Naive thymus-derived CD4-positive, alpha-beta T cell (primary cell): ENCODE measurements at regions not wholly inside any gene's neighbourhood (a gene's known extent, or its start where the extent isn't known, plus 50 kb on each side); places are given as distances from the start of the nearest gene placed in this dataset.

Source experiments
- ATAC-seq: fragments of 150-1000 bp; cut with Tn5 transposase; 2 replicates; pipeline ENCODE4 v1.10.0; 2021; ENCODE audit warnings: mild to moderate bottlenecking, moderate library complexity
- CTCF ChIA-PET: fragments of 350-600 bp; sonication (Branson Sonifier 250); formaldehyde crosslinking; loops from one replicate; lab custom pipeline; 2021; ENCODE audit warnings: antibody characterized with exemption; lab: Charles Lee
- POLR2A ChIA-PET: fragments of 350-600 bp; sonication (Branson Sonifier 250); formaldehyde crosslinking; loops from one replicate; lab custom pipeline; 2021; ENCODE audit warnings: antibody characterized with exemption, inconsistent platforms; lab: Charles Lee
- DNase-seq, 9 donors: peaks; one replicate each; pipeline versions ENCODE4 v3.0.0 to v3.0.0-alpha.2; 2020 to 2022; ENCODE audit warnings: mixed read lengths in 1 of 9
- H3K27ac ChIP-seq: one replicate; pipeline ENCODE4 v1.7.0; 2013; ENCODE audit warnings: mild to moderate bottlenecking, low read depth, low read length, moderate library complexity
- H3K27me3 ChIP-seq, 2 donors: one replicate each; pipeline ENCODE4 v1.7.0; 2013; ENCODE audit warnings: low read length in 2 of 2, mild to moderate bottlenecking in 2 of 2, moderate library complexity in 2 of 2; ENCODE audit not compliant: control insufficient read depth in 2 of 2, insufficient read depth in 2 of 2
- H3K36me3 ChIP-seq, 3 experiments: 1 replicate in 2 of 3; 2 replicates in 1 of 3; pipeline ENCODE4 v1.7.0; 2013; ENCODE audit warnings: low read length in 3 of 3, mild to moderate bottlenecking in 3 of 3, moderate library complexity in 1 of 3; ENCODE audit not compliant: insufficient read depth in 3 of 3, control insufficient read depth in 2 of 3
- H3K4me1 ChIP-seq, 2 donors: one replicate each; pipeline ENCODE4 v1.7.0; 2013; ENCODE audit warnings: low read length in 2 of 2, mild to moderate bottlenecking in 2 of 2, moderate library complexity in 1 of 2; ENCODE audit not compliant: control insufficient read depth in 2 of 2, insufficient read depth in 2 of 2
- H3K4me3 ChIP-seq: 2 replicates; pipeline ENCODE4 v1.7.0; 2013; ENCODE audit warnings: mild to moderate bottlenecking, low read length
- H3K9me3 ChIP-seq, 3 experiments: 1 replicate in 2 of 3; 2 replicates in 1 of 3; pipeline ENCODE4 v1.7.0; 2013; ENCODE audit warnings: low read length in 3 of 3; ENCODE audit not compliant: control insufficient read depth in 2 of 3
- H3K27ac Mint-ChIP-seq, 9 donors: one replicate each; pipeline ENCODE4 v1.8.0; 2020 to 2022; ENCODE audit warnings: mixed read lengths in 9 of 9, mild to moderate bottlenecking in 8 of 9, moderate library complexity in 5 of 9, inconsistent platforms in 2 of 9
- H3K27me3 Mint-ChIP-seq, 5 donors: one replicate each; pipeline ENCODE4 v1.8.0; 2021 to 2022; ENCODE audit warnings: mixed read lengths in 5 of 5, mild to moderate bottlenecking in 1 of 5
- H3K36me3 Mint-ChIP-seq, 5 donors: one replicate each; pipeline ENCODE4 v1.8.0; 2020 to 2022; ENCODE audit warnings: mixed read lengths in 5 of 5, mild to moderate bottlenecking in 3 of 5, inconsistent platforms in 1 of 5
- H3K4me1 Mint-ChIP-seq, 7 donors: one replicate each; pipeline ENCODE4 v1.8.0; 2020 to 2022; ENCODE audit warnings: mixed read lengths in 7 of 7, mild to moderate bottlenecking in 3 of 7, inconsistent platforms in 1 of 7
- H3K4me3 Mint-ChIP-seq, 10 donors: one replicate each; pipeline ENCODE4 v1.8.0; 2020 to 2022; ENCODE audit warnings: mild to moderate bottlenecking in 10 of 10, mixed read lengths in 10 of 10, moderate library complexity in 6 of 10, inconsistent platforms in 2 of 10
- H3K9me3 Mint-ChIP-seq, 11 donors: one replicate each; pipeline ENCODE4 v1.8.0; 2020 to 2022; ENCODE audit warnings: mixed read lengths in 11 of 11, mild to moderate bottlenecking in 4 of 11, inconsistent platforms in 1 of 11, moderate library complexity in 1 of 11
- intact Hi-C, 2 donors: fragments of 100-400 bp; cut with micrococcal nuclease; formaldehyde crosslinking; loops; one replicate each; pipeline ENCODE4 v1.15.1; 2023

DNA sequence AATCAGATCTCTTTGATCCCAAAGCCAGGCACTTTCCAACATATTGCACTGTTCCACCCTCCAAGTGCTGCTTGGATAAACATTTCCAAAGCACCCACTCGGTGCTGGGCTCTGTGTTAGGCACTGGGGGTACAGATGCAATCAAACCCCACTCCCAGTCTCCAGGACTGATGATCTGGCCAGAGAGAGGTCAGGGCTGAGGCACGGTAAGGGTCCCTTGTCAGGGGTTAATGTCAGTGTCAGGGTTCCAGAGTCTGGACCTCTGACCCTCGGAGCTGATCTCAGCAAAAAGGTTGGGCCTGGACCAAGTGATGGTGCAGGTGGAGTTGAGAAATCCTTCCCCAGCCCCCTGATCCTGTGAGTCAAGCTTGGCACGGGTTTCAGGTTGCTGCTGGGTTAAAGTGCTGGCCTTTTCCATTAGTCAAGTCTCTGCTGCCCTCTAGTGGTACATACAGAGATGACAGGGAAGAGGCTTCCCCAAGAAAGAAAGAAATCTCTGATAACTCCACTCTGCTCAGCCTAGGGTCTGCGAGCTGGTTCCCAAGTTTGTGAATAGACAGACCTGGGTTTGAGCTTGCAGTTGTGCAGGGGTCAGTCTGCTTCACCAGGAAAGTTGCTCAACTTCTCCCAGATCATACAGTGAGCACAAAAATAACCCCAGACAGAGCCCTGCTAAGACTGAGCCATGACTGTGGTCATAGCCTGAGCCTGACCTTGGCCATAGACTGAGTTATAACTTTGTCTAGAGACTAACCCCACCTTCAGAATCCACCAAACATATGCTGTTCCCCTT is 74.6 kb downstream of the DMRTA2 start:
- Histone ChIP-seq H3K9me3 (no peaks in the 10 kb centered on the region), H3K36me3 (no peaks in the 10 kb centered on the region), H3K4me1 (no peaks in the 10 kb centered on the region), H3K27ac (no peak overlapping the region), H3K4me3 (no peak overlapping the region), H3K27me3 (no peaks in the 10 kb centered on the region)
- H3K4me3 Mint-ChIP-seq, result no peak overlapping the region
- intact Hi-C loops, result loop anchor here in 1 of 2 donors (5.0 kb wide), 1 partner anchor 1671 kb away; no protein-coding TSS in a partner anchor
- peaks cover 0 to 42% (median 31%) of the 10 kb centered on the region in 5 donors for H3K27me3 Mint-ChIP-seq
- ATAC-seq, result peak; percentile 73
- H3K27ac Mint-ChIP-seq, result no peak overlapping the region
- H3K36me3 Mint-ChIP-seq, result no peaks in the 10 kb centered on the region
- ChIA-PET POLR2A (no interaction called here), CTCF (interaction anchor here (1.0 kb wide), 1 partner anchor 12 kb away, joined by 3 read pairs; no protein-coding TSS in a partner anchor)
- peaks cover 0 to 3% (median 0%) of the 10 kb centered on the region in 7 donors for H3K4me1 Mint-ChIP-seq
- H3K9me3 Mint-ChIP-seq, result peaks cover 0 to 3% (median 0%) of the 10 kb centered on the region in 11 donors
- DNase-seq, result peak in 7 of 9 donors; percentile 17 to 48 (median 30)

GRCh38 chr1:50347933-50348332 is 75.3 kb downstream of the DMRTA2 start:
- Histone ChIP-seq H3K4me1 (no peaks in the 10 kb centered on the region), H3K4me3 (no peak overlapping the region), H3K27ac (no peak overlapping the region), H3K9me3 (no peaks in the 10 kb centered on the region), H3K27me3 (no peaks in the 10 kb centered on the region), H3K36me3 (no peaks in the 10 kb centered on the region)
- POLR2A ChIA-PET, result no interaction called here
- DNase-seq (no peak), ATAC-seq (no peak)
- CTCF ChIA-PET, result interaction anchor here (1.0 kb wide), 1 partner anchor 11 kb away, joined by 3 read pairs; no protein-coding TSS in a partner anchor
- no peaks in the 10 kb centered on the region for H3K36me3 Mint-ChIP-seq
- intact Hi-C loops, result loop anchor here in 1 of 2 donors (5.0 kb wide), 1 partner anchor 1671 kb away; no protein-coding TSS in a partner anchor
- H3K27ac Mint-ChIP-seq, result no peak overlapping the region
- H3K27me3 Mint-ChIP-seq, result peaks cover 0 to 45% (median 31%) of the 10 kb centered on the region in 5 donors
- no peak overlapping the region for H3K4me3 Mint-ChIP-seq
- H3K4me1 Mint-ChIP-seq, result peaks cover 0 to 3% (median 0%) of the 10 kb centered on the region in 7 donors
- peaks cover 0 to 3% (median 0%) of the 10 kb centered on the region in 11 donors for H3K9me3 Mint-ChIP-seq

- Mint-ChIP-seq H3K4me1 (peaks cover 0 to 3% (median 0%) of the 10 kb centered on the region in 7 donors), H3K27ac (no peak overlapping the region), H3K9me3 (peaks cover 0 to 3% (median 0%) of the 10 kb centered on the region in 11 donors), H3K27me3 (peaks cover 6 to 55% (median 38%) of the 10 kb centered on the region in 5 donors), H3K4me3 (no peak overlapping the region), H3K36me3 (no peaks in the 10 kb centered on the region)
- Histone ChIP-seq H3K4me1 (no peaks in the 10 kb centered on the region), H3K27me3 (no peaks in the 10 kb centered on the region), H3K36me3 (no peaks in the 10 kb centered on the region), H3K27ac (no peak overlapping the region), H3K4me3 (no peak overlapping the region), H3K9me3 (no peaks in the 10 kb centered on the region)
- no peak for ATAC-seq
- POLR2A ChIA-PET, result no interaction called here
- CTCF ChIA-PET, result no interaction called here
- intact Hi-C loops, result loop anchor here in 1 of 2 donors (5.0 kb wide), 1 partner anchor 1669 kb away; no protein-coding TSS in a partner anchor
- DNase-seq, result no peak
These were observed 76.6 kb downstream of the DMRTA2 start for GRCh38 chr1:50346621-50347020.

- ChIA-PET POLR2A (no interaction called here), CTCF (interaction anchor here (0.9 kb wide), 1 partner anchor 9 kb away, joined by 3 read pairs; no protein-coding TSS in a partner anchor)
- H3K27ac ChIP-seq, result no peak overlapping the region
- DNase-seq, result no peak
- ATAC-seq, result no peak
- no peak overlapping the region for H3K4me3 Mint-ChIP-seq
- intact Hi-C loops, result no loop called here
- H3K27me3 ChIP-seq, result no peaks in the 10 kb centered on the region
- no peaks in the 10 kb centered on the region for H3K9me3 ChIP-seq
- no peaks in the 10 kb centered on the region for H3K4me1 Mint-ChIP-seq
- no peak overlapping the region for H3K4me3 ChIP-seq
- no peaks in the 10 kb centered on the region for H3K36me3 Mint-ChIP-seq
- H3K9me3 Mint-ChIP-seq, result peaks cover 0 to 2% (median 0%) of the 10 kb centered on the region in 11 donors
- H3K27me3 Mint-ChIP-seq, result peaks cover 9 to 50% (median 34%) of the 10 kb centered on the region in 5 donors
- no peak overlapping the region for H3K27ac Mint-ChIP-seq
- no peaks in the 10 kb centered on the region for H3K4me1 ChIP-seq
- no peaks in the 10 kb centered on the region for H3K36me3 ChIP-seq
These were observed 79.9 kb downstream of the DMRTA2 start for GRCh38 chr1:50343323-50343722.

DNA sequence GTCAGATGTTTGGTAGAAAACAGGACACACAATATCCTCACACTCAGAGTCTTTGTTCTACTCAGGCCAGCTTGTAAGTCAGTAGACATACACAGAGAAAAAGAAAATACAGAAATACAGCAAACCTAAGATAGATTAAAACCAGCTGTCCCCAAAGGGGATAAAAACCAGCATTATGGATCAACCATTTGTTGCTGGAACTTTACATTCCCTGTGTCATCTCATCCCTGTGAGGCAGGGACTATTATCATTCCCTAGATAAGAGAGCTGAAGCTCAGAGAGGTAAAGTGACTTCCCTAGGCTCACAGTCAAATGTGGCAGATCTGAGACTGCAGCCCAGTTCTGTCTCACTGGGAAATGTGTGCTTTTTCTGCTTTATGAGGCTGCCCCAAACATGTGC is 80.7 kb downstream of the DMRTA2 start:
- intact Hi-C loops, result no loop called here
- H3K27ac Mint-ChIP-seq, result no peak overlapping the region
- CTCF ChIA-PET, result interaction anchor here (0.9 kb wide), 1 partner anchor 9 kb away, joined by 3 read pairs; no protein-coding TSS in a partner anchor
- POLR2A ChIA-PET, result no interaction called here
- H3K27me3 Mint-ChIP-seq, result peaks cover 13 to 48% (median 34%) of the 10 kb centered on the region in 5 donors
- H3K36me3 ChIP-seq, result no peaks in the 10 kb centered on the region
- H3K4me3 Mint-ChIP-seq, result no peak overlapping the region
- H3K4me1 ChIP-seq, result no peaks in the 10 kb centered on the region
- ATAC-seq (no peak), DNase-seq (no peak)
- no peaks in the 10 kb centered on the region for H3K9me3 ChIP-seq
- no peak overlapping the region for H3K4me3 ChIP-seq
- H3K36me3 Mint-ChIP-seq, result no peaks in the 10 kb centered on the region
- no peaks in the 10 kb centered on the region for H3K4me1 Mint-ChIP-seq
- no peak overlapping the region for H3K27ac ChIP-seq
- peaks cover 0 to 2% (median 0%) of the 10 kb centered on the region in 11 donors for H3K9me3 Mint-ChIP-seq
- no peaks in the 10 kb centered on the region for H3K27me3 ChIP-seq

- ChIA-PET CTCF (no interaction called here), POLR2A (no interaction called here)
- Mint-ChIP-seq H3K4me3 (no peak overlapping the region), H3K9me3 (peaks cover 0 to 9% (median 0%) of the 10 kb centered on the region in 11 donors), H3K27ac (no peak overlapping the region), H3K36me3 (peaks cover 0 to 7% (median 0%) of the 10 kb centered on the region in 5 donors), H3K27me3 (peaks cover 44 to 57% (median 46%) of the 10 kb centered on the region in 5 donors), H3K4me1 (peaks cover 0 to 20% (median 12%) of the 10 kb centered on the region in 7 donors)
- no peaks in the 10 kb centered on the region for H3K4me1 ChIP-seq
- H3K4me3 ChIP-seq, result no peak overlapping the region
- DNase-seq (no peak), ATAC-seq (no peak)
- H3K27me3 ChIP-seq, result peaks cover 0 to 4% of the 10 kb centered on the region in 2 donors
- no peaks in the 10 kb centered on the region for H3K36me3 ChIP-seq
- no peaks in the 10 kb centered on the region for H3K9me3 ChIP-seq
- no peak overlapping the region for H3K27ac ChIP-seq
- intact Hi-C loops, result no loop called here
These were observed 88.2 kb downstream of the DMRTA2 start for GRCh38 chr1:50335036-50335435.
